GM12891 (cell line): ENCODE measurements at regions not wholly inside any gene's neighbourhood (a gene's known extent, or its start where the extent isn't known, plus 50 kb on each side); places are given as distances from the start of the nearest gene placed in this dataset.

ENCODE experiments used
- PAX5 ChIP-seq: IDR thresholded peaks from 2 replicates; pipeline ENCODE4 v1.6.1; 2011; ENCODE audit warnings: low read length, moderate library complexity, mild to moderate bottlenecking; ENCODE audit not compliant: insufficient read depth, severe bottlenecking
- POLR2A ChIP-seq: IDR thresholded peaks from 2 replicates; pipeline ENCODE4 v1.6.1; 2011; ENCODE audit warnings: low read depth, low read length, control low read depth
- POLR2AphosphoS5 ChIP-seq: IDR thresholded peaks from 2 replicates; pipeline ENCODE4 v1.6.1; 2011; ENCODE audit warnings: low read depth, low read length, control low read depth
- POU2F2 ChIP-seq: IDR thresholded peaks from 2 replicates; pipeline ENCODE4 v1.6.1; 2011; ENCODE audit warnings: low read depth, mild to moderate bottlenecking, control low read depth, low read length, moderate library complexity
- SPI1 ChIP-seq: IDR thresholded peaks from 2 replicates; pipeline ENCODE4 v1.6.1; 2011; ENCODE audit warnings: low read depth, low read length, control low read depth
- TAF1 ChIP-seq: IDR thresholded peaks from 2 replicates; pipeline ENCODE4 v1.6.1; 2011; ENCODE audit warnings: low read depth, low read length, control low read depth

GRCh38 chr11:100612766-100613165, 74.3 kb upstream of the ARHGAP42 start:
- TF ChIP-seq POLR2A (no peak), POLR2AphosphoS5 (no peak), SPI1 (no peak), TAF1 (no peak), POU2F2 (no peak), PAX5 (no peak)
